Adipocyte (in vitro differentiated cells): ENCODE measurements at regions not wholly inside any gene's neighbourhood (a gene's known extent, or its start where the extent isn't known, plus 50 kb on each side); places are given as distances from the start of the nearest gene placed in this dataset.

Source experiments
- DNase-seq: peaks from one replicate; pipeline ENCODE4 v3.0.0-alpha.2; 2015; ENCODE audit warnings: low read depth
- H3K27me3 ChIP-seq: replicated peaks from 2 replicates; pipeline ENCODE4 v1.7.0; 2013; ENCODE audit warnings: mild to moderate bottlenecking, low read length, moderate library complexity; ENCODE audit not compliant: control insufficient read depth, insufficient read depth
- H3K36me3 ChIP-seq: 2 replicates; pipeline ENCODE4 v1.7.0; 2013; ENCODE audit warnings: low read length, mild to moderate bottlenecking, moderate library complexity; ENCODE audit not compliant: control insufficient read depth, insufficient read depth, severe bottlenecking
- H3K4me1 ChIP-seq: 2 replicates; pipeline ENCODE4 v1.7.0; 2013; ENCODE audit warnings: mild to moderate bottlenecking, low read length, moderate library complexity; ENCODE audit not compliant: control insufficient read depth, insufficient read depth
- H3K4me3 ChIP-seq: 2 replicates; pipeline ENCODE4 v1.7.0; 2013; ENCODE audit warnings: mild to moderate bottlenecking, low read length, moderate library complexity
- H3K9ac ChIP-seq: 2 replicates; pipeline ENCODE4 v1.7.0; 2013; ENCODE audit warnings: mild to moderate bottlenecking, low read length, moderate library complexity
- H3K9me3 ChIP-seq: 2 replicates; pipeline ENCODE4 v1.7.0; 2013; ENCODE audit warnings: mild to moderate bottlenecking, low read length, moderate library complexity; ENCODE audit not compliant: control insufficient read depth

DNA sequence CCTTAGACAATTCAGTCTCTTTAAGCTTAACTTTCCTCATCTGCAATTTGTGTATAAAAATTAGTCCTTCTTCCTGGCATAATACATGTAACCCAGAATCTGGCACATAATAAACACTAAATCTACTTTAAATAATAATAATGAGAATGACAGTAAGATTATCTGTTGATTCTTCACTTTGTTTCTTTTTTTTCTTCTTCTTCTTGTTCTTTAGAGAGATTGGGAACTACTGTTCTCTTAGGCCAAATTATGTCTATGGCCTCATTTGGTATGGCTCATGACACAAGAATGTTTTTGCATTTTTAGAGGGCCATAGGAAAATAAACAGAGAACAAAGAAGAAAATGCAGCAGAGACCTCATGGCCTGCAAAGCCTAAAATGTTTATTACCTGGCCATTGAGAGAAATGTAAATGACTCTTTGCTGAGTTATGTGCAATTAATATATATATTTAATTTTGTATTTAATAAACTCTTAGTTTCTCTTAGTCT, 275.8 kb downstream of the SLC6A15 start:
- peak; percentile 58 for DNase-seq
- Histone ChIP-seq H3K36me3 (no peaks in the 10 kb centered on the region), H3K27me3 (no peaks in the 10 kb centered on the region), H3K4me1 (peaks cover 10% of the 10 kb centered on the region), H3K9ac (no peak overlapping the region), H3K4me3 (no peak overlapping the region), H3K9me3 (no peaks in the 10 kb centered on the region)

DNA sequence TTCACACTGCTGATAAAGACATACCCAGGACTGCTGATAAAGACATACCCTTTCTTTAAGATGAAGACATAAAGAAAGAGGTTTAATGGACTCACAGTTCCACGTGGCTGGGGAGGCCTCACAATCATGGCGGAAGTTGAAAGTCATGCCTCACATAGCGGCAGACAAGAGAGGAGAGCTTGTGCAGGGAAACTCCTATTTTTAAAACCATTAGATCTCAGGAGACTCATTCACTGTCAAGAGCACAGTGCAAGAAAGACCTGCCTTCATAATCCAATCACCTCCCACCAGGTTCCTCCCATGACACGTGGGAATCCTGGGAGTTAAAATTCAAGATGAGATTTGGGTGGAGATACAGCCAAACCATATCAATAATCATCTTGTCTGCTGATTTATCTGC, 278.1 kb downstream of the SLC6A15 start:
- Histone ChIP-seq H3K27me3 (no peaks in the 10 kb centered on the region), H3K9ac (no peak overlapping the region), H3K36me3 (no peaks in the 10 kb centered on the region), H3K4me1 (peaks cover 10% of the 10 kb centered on the region), H3K4me3 (no peak overlapping the region), H3K9me3 (no peaks in the 10 kb centered on the region)
- DNase-seq = no peak

- Histone ChIP-seq H3K4me1 (peaks cover 4% of the 10 kb centered on the region), H3K36me3 (no peaks in the 10 kb centered on the region), H3K27me3 (no peaks in the 10 kb centered on the region), H3K9ac (no peak overlapping the region), H3K4me3 (no peak overlapping the region), H3K9me3 (no peaks in the 10 kb centered on the region)
- peak; percentile 71 for DNase-seq
Measured at GRCh38 chr12:84632556-84632955, 280.0 kb downstream of the SLC6A15 start.

DNA sequence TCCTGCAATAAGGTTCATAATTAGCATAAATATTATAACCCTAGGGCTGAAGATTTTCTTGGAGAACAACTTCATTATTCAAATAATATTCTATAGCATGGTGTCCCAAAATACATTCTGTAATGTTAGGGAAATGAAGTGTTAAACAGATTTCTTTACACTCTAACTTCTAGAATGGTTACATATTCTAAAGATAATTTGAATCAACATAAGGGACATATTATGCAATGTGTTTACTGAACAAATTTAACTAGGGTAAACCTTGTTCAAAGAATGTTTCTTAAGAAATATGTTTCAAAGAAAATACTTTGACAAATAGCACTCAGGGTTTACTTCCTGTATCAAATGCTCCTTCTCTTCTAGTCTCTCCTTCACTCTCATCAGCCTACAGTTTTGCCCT, 281.6 kb downstream of the SLC6A15 start:
- Histone ChIP-seq H3K27me3 (no peaks in the 10 kb centered on the region), H3K9me3 (no peaks in the 10 kb centered on the region), H3K4me3 (no peak overlapping the region), H3K9ac (no peak overlapping the region), H3K36me3 (no peaks in the 10 kb centered on the region), H3K4me1 (no peaks in the 10 kb centered on the region)
- peak; percentile 27 for DNase-seq

- Histone ChIP-seq H3K9me3 (no peaks in the 10 kb centered on the region), H3K9ac (no peak overlapping the region), H3K27me3 (no peaks in the 10 kb centered on the region), H3K4me1 (peaks cover 13% of the 10 kb centered on the region), H3K4me3 (no peak overlapping the region), H3K36me3 (no peaks in the 10 kb centered on the region)
- no peak for DNase-seq
Measured at GRCh38 chr12:84627593-84627992, 285.0 kb downstream of the SLC6A15 start.

DNA sequence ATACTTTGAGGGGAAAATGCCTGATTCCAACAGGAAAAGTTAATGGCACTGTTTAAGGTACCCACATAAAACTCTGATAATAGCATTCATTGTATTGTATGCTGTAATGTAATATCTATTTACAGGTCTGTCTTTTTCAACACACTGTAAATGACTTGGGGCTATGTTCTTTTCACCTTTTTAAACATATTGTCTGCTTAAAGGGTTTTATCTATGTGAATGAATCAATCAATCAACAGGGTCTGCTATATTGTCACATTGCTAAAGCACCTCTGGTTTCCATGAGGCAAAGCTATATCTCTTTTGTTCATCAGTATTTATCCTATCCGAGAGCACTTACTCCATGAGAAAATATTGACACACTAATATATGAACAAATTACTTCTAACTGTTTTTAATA, 288.0 kb downstream of the SLC6A15 start:
- H3K9ac ChIP-seq = no peak overlapping the region
- no peaks in the 10 kb centered on the region for H3K9me3 ChIP-seq
- H3K27me3 ChIP-seq = no peaks in the 10 kb centered on the region
- no peak for DNase-seq
- no peak overlapping the region for H3K4me3 ChIP-seq
- H3K36me3 ChIP-seq = no peaks in the 10 kb centered on the region
- peaks cover 13% of the 10 kb centered on the region for H3K4me1 ChIP-seq

GRCh38 chr12:84619053-84619571, 293.5 kb downstream of the SLC6A15 start:
- Histone ChIP-seq H3K4me1 (peaks cover 6% of the 10 kb centered on the region), H3K9me3 (no peaks in the 10 kb centered on the region), H3K9ac (no peak overlapping the region), H3K36me3 (no peaks in the 10 kb centered on the region), H3K27me3 (no peaks in the 10 kb centered on the region), H3K4me3 (no peak overlapping the region)
- DNase-seq = peak; percentile 52

- Histone ChIP-seq H3K9ac (no peak overlapping the region), H3K36me3 (no peaks in the 10 kb centered on the region), H3K4me3 (no peak overlapping the region), H3K9me3 (no peaks in the 10 kb centered on the region), H3K4me1 (peaks cover 13% of the 10 kb centered on the region), H3K27me3 (no peaks in the 10 kb centered on the region)
- DNase-seq = no peak
Measured at GRCh38 chr12:84607170-84607819, 305.3 kb downstream of the SLC6A15 start.

- DNase-seq = no peak
- Histone ChIP-seq H3K4me3 (no peak overlapping the region), H3K27me3 (no peaks in the 10 kb centered on the region), H3K36me3 (no peaks in the 10 kb centered on the region), H3K9me3 (no peaks in the 10 kb centered on the region), H3K4me1 (peaks cover 13% of the 10 kb centered on the region), H3K9ac (no peak overlapping the region)
Measured at GRCh38 chr12:84605983-84606382, 306.6 kb downstream of the SLC6A15 start.

DNA sequence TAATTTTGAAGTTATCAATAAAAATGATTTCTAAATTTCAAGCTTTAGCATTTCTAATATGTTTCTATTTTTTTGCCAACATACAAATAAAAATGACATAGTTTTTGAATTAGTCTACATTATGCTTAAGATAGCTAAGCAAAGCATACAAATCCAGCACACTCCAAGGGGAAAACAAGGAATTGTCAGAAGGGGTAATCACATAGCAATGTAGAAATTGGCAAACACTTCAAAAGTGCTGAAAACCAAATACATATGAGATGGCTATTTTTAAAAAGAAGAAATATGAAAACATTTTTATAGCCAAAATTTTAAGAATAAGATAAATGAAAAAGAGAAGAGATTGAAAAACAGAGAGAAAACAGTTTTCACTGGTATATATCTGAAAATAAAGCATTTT, 308.0 kb downstream of the SLC6A15 start:
- H3K4me1 ChIP-seq = peaks cover 13% of the 10 kb centered on the region
- H3K36me3 ChIP-seq = no peaks in the 10 kb centered on the region
- DNase-seq = peak; percentile 58
- H3K4me3 ChIP-seq = peak overlapping the region; percentile 10
- no peak overlapping the region for H3K9ac ChIP-seq
- H3K27me3 ChIP-seq = no peaks in the 10 kb centered on the region
- no peaks in the 10 kb centered on the region for H3K9me3 ChIP-seq

- Histone ChIP-seq H3K9me3 (no peaks in the 10 kb centered on the region), H3K9ac (no peak overlapping the region), H3K4me1 (peaks cover 13% of the 10 kb centered on the region), H3K4me3 (no peak overlapping the region), H3K27me3 (no peaks in the 10 kb centered on the region), H3K36me3 (no peaks in the 10 kb centered on the region)
- no peak for DNase-seq
Measured at GRCh38 chr12:84603484-84604248, 308.9 kb downstream of the SLC6A15 start.
